Kidney (tissue), 13 donors: ENCODE measurements at regions not wholly inside any gene's neighbourhood (a gene's known extent, or its start where the extent isn't known, plus 50 kb on each side); places are given as distances from the start of the nearest gene placed in this dataset.
A peak's percentile ranks its signal among the peaks of the same experiment; 100 is the strongest.

Source experiments
- DNase-seq, 5 donors: peaks; one replicate each; pipeline ENCODE4 v3.0.0-alpha.2; 2013 to 2020
- FAIRE-seq: peaks from 2 replicates; lab custom pipeline; 2012; peaks lifted over from hg19 to GRCh38; lab: Jason Lieb, UNC
- H3K27ac ChIP-seq, 2 donors: one replicate each; pipeline ENCODE4 v1.7.0; 2013; ENCODE audit warnings: low read depth in 2 of 2, low read length in 2 of 2, inconsistent platforms in 1 of 2
- H3K27me3 ChIP-seq: one replicate; pipeline ENCODE4 v1.7.1; 2013; ENCODE audit warnings: low read length, inconsistent platforms; ENCODE audit not compliant: control insufficient read depth, insufficient read depth
- H3K36me3 ChIP-seq, 3 donors: one replicate each; pipeline versions ENCODE4 v1.7.0 to v1.7.1; 2013; ENCODE audit warnings: low read length in 3 of 3, control low read depth in 1 of 3, inconsistent platforms in 1 of 3; ENCODE audit not compliant: insufficient read depth in 3 of 3, control insufficient read depth in 2 of 3
- H3K4me1 ChIP-seq, 3 donors: one replicate each; pipeline versions ENCODE4 v1.7.0 to v1.7.1; 2013; ENCODE audit warnings: low read length in 3 of 3, inconsistent platforms in 1 of 3, low read depth in 1 of 3; ENCODE audit not compliant: control insufficient read depth in 2 of 3, insufficient read depth in 2 of 3
- H3K4me3 ChIP-seq, 3 donors: one replicate each; pipeline versions ENCODE4 v1.7.0 to v1.8.1; 2013; ENCODE audit warnings: low read length in 3 of 3, control low read depth in 1 of 3, inconsistent platforms in 1 of 3
- H3K9ac ChIP-seq, 3 donors: one replicate each; pipeline versions ENCODE4 v1.7.0 to v1.7.1; 2013; ENCODE audit warnings: low read length in 3 of 3, control low read depth in 1 of 3, inconsistent platforms in 1 of 3
- H3K9me3 ChIP-seq, 3 donors: one replicate each; pipeline versions ENCODE4 v1.7.0 to v1.7.1; 2013; ENCODE audit warnings: low read length in 3 of 3, control low read depth in 1 of 3, inconsistent platforms in 1 of 3; ENCODE audit not compliant: control insufficient read depth in 2 of 3, insufficient read depth in 1 of 3
- CTCF ChIP-seq: IDR thresholded peaks from 3 replicates; pipeline ENCODE4 v1.5.1; 2012; ENCODE audit warnings: mild to moderate bottlenecking, moderate library complexity, borderline replicate concordance; ENCODE audit not compliant: insufficient read depth; ENCODE audit errors: extremely low read depth
- intact Hi-C: fragments of 100-400 bp; cut with DNase I; formaldehyde crosslinking; loops from one replicate; pipeline ENCODE4 v1.11.1; 2022
- donor health status: control.
- donor health status: control.
- donor health status: control.
- donor health status: control.
- donor health status: control.
- donor health status: DM: yes; HTN: yes; CAD: no.
- donor health status: Normal renal cell carcinoma (clear cell type).

GRCh38 chr6:134689177-134689576 is 260.7 kb downstream of the ALDH8A1 start:
- Histone ChIP-seq H3K9me3 (no peaks in the 10 kb centered on the region), H3K4me3 (no peak overlapping the region), H3K9ac (no peak overlapping the region), H3K4me1 (peaks cover 0 to 14% (median 3%) of the 10 kb centered on the region in 3 donors), H3K36me3 (no peaks in the 10 kb centered on the region), H3K27ac (no peak overlapping the region), H3K27me3 (no peaks in the 10 kb centered on the region)
- no peak for TF ChIP-seq CTCF
- FAIRE-seq, result no peak
- intact Hi-C loops, result no loop called here
- DNase-seq, result no peak

DNA sequence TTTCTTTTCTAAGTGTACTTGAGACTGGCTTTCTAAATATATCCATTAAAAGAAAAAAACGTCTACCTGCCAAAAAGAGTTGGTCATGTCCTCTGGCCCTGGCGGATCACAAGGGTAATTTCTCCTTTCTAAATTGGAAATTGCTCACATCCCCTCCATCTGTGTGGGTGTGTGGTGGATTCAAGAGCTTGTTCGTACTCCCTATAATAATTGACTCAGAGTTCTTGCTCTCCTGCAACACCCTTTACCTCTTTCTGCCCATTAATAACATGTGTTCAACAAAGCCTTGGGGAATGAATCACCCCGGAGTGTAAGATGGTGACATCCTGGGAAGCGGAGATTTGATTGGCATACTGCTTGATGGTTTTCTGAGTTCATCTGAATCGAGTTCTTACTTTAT is 263.8 kb downstream of the ALDH8A1 start:
- intact Hi-C loops, result no loop called here
- no peak for DNase-seq
- TF ChIP-seq CTCF, result no peak
- Histone ChIP-seq H3K9me3 (no peaks in the 10 kb centered on the region), H3K27ac (no peak overlapping the region), H3K4me3 (no peak overlapping the region), H3K27me3 (no peaks in the 10 kb centered on the region), H3K9ac (no peak overlapping the region), H3K4me1 (peaks cover 0 to 9% (median 3%) of the 10 kb centered on the region in 3 donors), H3K36me3 (no peaks in the 10 kb centered on the region)
- no peak for FAIRE-seq

GRCh38 chr6:134684423-134684795 is 265.5 kb downstream of the ALDH8A1 start:
- Histone ChIP-seq H3K4me1 (peaks cover 0 to 5% (median 0%) of the 10 kb centered on the region in 3 donors), H3K27ac (no peak overlapping the region), H3K4me3 (no peak overlapping the region), H3K9ac (no peak overlapping the region), H3K36me3 (no peaks in the 10 kb centered on the region), H3K9me3 (no peaks in the 10 kb centered on the region), H3K27me3 (no peaks in the 10 kb centered on the region)
- FAIRE-seq (no peak), DNase-seq (no peak)
- TF ChIP-seq CTCF, result no peak
- intact Hi-C loops, result no loop called here

DNA sequence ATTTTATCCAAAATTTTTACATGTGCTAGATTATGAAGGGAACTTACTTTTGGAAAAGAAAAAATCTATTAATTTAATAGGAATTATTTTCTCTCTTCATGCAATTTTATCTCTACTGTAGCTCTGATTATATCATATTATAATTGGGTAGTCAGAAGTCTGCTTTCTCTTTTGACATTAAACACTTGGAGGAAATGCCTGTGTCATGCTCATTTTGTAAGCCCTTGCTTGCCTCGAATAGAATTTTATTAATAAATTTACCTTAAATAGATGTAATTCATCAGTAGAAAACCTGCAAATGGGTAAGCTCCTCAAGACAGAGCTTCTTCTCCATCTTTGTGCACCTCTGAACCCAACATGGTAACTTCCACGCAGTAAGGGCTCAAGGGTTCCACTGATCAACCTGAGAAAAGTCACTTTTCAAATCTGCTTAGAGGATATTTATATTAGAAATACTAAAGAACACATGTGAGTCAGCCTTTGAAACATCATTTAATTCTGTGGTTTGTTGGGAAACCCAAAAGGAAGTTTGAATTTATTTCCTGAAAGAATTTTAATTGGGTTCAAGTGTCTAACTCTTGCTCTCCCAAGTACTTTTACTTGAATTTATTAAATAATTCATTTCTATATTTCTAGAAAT is 266.0 kb downstream of the ALDH8A1 start:
- TF ChIP-seq CTCF, result no peak
- Histone ChIP-seq H3K27ac (no peak overlapping the region), H3K4me1 (peaks cover 0 to 8% (median 2%) of the 10 kb centered on the region in 3 donors), H3K36me3 (no peaks in the 10 kb centered on the region), H3K9me3 (no peaks in the 10 kb centered on the region), H3K4me3 (no peak overlapping the region), H3K9ac (no peak overlapping the region), H3K27me3 (no peaks in the 10 kb centered on the region)
- no peak for DNase-seq
- peak; percentile 87 for FAIRE-seq
- intact Hi-C loops, result no loop called here
